ENCODE measurements at regions not wholly inside any gene's neighbourhood (a gene's known extent, or its start where the extent isn't known, plus 50 kb on each side); places are given as distances from the start of the nearest gene placed in this dataset.

DNA sequence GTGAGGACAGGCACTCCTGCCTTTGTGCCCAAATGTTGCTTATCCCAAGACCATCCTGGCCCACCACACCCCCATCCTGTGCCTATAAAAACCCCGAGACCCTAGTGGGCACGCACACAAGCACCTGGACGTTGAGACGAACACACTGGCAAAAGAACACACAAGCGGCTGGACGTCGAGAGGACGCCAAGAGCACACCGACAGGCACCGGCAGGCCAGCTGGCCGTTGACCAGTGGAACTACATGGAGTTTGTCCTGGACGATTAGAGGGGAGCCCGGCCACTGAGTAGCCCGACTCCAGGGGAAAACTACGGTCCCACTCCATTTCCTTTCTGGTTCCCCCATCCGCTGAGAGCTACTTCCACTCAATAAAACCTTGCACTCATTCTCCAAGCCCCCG lies 301.7 kb downstream of the PCDH10 start:
- H3K27me3 ChIP-seq, result no peaks in the 10 kb centered on the region
- H3K36me3 ChIP-seq, result no peaks in the 10 kb centered on the region
- H3K4me1 ChIP-seq, result no peaks in the 10 kb centered on the region
- TF ChIP-seq POLR2AphosphoS5 (IDR thresholded peaks at IDR 0.05) (no peak), POLR2A (IDR thresholded peaks at IDR 0.05) (no peak)
- TF ChIP-seq, protein P1, sequence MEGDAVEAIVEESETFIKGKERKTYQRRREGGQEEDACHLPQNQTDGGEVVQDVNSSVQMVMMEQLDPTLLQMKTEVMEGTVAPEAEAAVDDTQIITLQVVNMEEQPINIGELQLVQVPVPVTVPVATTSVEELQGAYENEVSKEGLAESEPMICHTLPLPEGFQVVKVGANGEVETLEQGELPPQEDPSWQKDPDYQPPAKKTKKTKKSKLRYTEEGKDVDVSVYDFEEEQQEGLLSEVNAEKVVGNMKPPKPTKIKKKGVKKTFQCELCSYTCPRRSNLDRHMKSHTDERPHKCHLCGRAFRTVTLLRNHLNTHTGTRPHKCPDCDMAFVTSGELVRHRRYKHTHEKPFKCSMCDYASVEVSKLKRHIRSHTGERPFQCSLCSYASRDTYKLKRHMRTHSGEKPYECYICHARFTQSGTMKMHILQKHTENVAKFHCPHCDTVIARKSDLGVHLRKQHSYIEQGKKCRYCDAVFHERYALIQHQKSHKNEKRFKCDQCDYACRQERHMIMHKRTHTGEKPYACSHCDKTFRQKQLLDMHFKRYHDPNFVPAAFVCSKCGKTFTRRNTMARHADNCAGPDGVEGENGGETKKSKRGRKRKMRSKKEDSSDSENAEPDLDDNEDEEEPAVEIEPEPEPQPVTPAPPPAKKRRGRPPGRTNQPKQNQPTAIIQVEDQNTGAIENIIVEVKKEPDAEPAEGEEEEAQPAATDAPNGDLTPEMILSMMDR (IDR thresholded peaks at IDR 0.05), result no peak
- intact Hi-C loops (cut with DNase I; ENCODE audit: low total_unique reads), result no loop called here
- H3K27ac ChIP-seq, result no peak overlapping the region
- no peak for DNase-seq (ENCODE audit: low spot score in 2 of 2)
- H3K9me3 ChIP-seq, result no peaks in the 10 kb centered on the region
- H3K4me3 ChIP-seq, result no peak overlapping the region

- TF ChIP-seq POLR2AphosphoS5 (IDR thresholded peaks at IDR 0.05) (no peak), POLR2A (IDR thresholded peaks at IDR 0.05) (no peak)
- TF ChIP-seq, protein P1 (IDR thresholded peaks at IDR 0.05), result no peak
- Histone ChIP-seq H3K36me3 (no peaks in the 10 kb centered on the region), H3K4me3 (no peak overlapping the region), H3K4me1 (no peaks in the 10 kb centered on the region), H3K27me3 (no peaks in the 10 kb centered on the region), H3K27ac (no peak overlapping the region), H3K9me3 (no peaks in the 10 kb centered on the region)
- DNase-seq (ENCODE audit: low spot score in 2 of 2), result no peak
- intact Hi-C loops (cut with DNase I; ENCODE audit: low total_unique reads), result no loop called here
These were observed 291.3 kb downstream of the PCDH10 start for GRCh38 chr4:133440404-133440803.

DNA sequence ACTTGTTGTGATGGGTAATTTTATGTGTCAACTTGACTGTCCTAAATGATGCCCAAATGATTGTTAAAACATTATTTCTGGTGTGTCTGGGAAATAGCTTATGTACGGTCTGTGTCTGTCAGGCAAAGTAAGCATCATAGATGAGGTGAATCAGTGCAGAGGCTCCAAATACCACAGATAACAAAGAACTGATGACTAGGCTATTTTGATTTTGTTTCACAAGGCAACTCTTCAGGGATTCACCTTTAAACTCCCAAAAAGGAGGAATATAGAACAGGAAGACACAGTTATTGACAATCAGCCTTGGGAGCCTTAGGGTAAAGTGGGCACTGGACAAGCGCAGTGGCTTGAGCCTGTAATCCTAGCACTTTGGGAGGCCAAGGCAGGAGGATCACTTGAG lies 290.7 kb downstream of the PCDH10 start:
- no peak overlapping the region for H3K4me3 ChIP-seq
- TF ChIP-seq POLR2A (IDR thresholded peaks at IDR 0.05), result no peak
- no peaks in the 10 kb centered on the region for H3K9me3 ChIP-seq
- H3K4me1 ChIP-seq, result no peaks in the 10 kb centered on the region
- intact Hi-C loops (cut with DNase I; ENCODE audit: low total_unique reads), result no loop called here
- no peaks in the 10 kb centered on the region for H3K36me3 ChIP-seq
- no peak for DNase-seq (ENCODE audit: low spot score in 2 of 2)
- no peak overlapping the region for H3K27ac ChIP-seq
- no peaks in the 10 kb centered on the region for H3K27me3 ChIP-seq

DNA sequence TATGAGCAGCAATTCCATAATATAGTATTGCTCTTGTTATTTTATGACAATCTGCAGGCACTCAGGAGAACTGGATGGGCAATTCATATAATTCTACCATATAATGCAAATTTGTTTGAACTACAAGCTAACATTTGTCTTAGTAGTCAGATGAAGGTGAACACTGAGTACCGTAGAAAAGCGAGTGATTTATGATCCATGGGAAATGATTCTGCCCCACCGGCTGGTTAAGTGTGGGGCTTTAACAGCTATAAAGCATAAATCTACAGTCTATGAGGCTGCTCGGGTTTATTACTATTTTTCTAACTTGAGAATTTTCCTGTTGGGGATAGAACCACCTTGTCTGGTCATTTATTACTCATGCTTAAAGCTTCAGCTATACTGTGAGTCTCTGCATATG lies 275.5 kb downstream of the PCDH10 start:
- Histone ChIP-seq H3K4me3 (no peak overlapping the region), H3K4me1 (no peaks in the 10 kb centered on the region), H3K27me3 (no peaks in the 10 kb centered on the region), H3K27ac (no peak overlapping the region), H3K9me3 (no peaks in the 10 kb centered on the region), H3K36me3 (no peaks in the 10 kb centered on the region)
- no peak for DNase-seq (ENCODE audit: low spot score in 2 of 2)
- intact Hi-C loops (cut with DNase I; ENCODE audit: low total_unique reads), result no loop called here
- TF ChIP-seq POLR2A (IDR thresholded peaks at IDR 0.05), result no peak
- TF ChIP-seq, protein P1 (IDR thresholded peaks at IDR 0.05), result no peak
- TF ChIP-seq POLR2AphosphoS5 (IDR thresholded peaks at IDR 0.05), result no peak

- no peaks in the 10 kb centered on the region for H3K36me3 ChIP-seq
- H3K9me3 ChIP-seq, result no peaks in the 10 kb centered on the region
- no peak overlapping the region for H3K27ac ChIP-seq
These were observed 254.8 kb downstream of the PCDH10 start for GRCh38 chr4:133403913-133404312.

More at GRCh38 chr4:133403913-133404312, 254.8 kb downstream of the PCDH10 start:
- no peak for TF ChIP-seq POLR2AphosphoS5 (IDR thresholded peaks at IDR 0.05)
- TF ChIP-seq, protein P1 (IDR thresholded peaks at IDR 0.05), result no peak
- TF ChIP-seq POLR2A (IDR thresholded peaks at IDR 0.05), result no peak
- no peaks in the 10 kb centered on the region for H3K4me1 ChIP-seq
- H3K27me3 ChIP-seq, result no peaks in the 10 kb centered on the region
- DNase-seq (ENCODE audit: low spot score in 2 of 2), result no peak
- no peak overlapping the region for H3K4me3 ChIP-seq
- intact Hi-C loops (cut with DNase I; ENCODE audit: low total_unique reads), result no loop called here

Data from breast epithelium (tissue), 4 donors.